ENCODE measurements at regions not wholly inside any gene's neighbourhood (a gene's known extent, or its start where the extent isn't known, plus 50 kb on each side); places are given as distances from the start of the nearest gene placed in this dataset.

DNA sequence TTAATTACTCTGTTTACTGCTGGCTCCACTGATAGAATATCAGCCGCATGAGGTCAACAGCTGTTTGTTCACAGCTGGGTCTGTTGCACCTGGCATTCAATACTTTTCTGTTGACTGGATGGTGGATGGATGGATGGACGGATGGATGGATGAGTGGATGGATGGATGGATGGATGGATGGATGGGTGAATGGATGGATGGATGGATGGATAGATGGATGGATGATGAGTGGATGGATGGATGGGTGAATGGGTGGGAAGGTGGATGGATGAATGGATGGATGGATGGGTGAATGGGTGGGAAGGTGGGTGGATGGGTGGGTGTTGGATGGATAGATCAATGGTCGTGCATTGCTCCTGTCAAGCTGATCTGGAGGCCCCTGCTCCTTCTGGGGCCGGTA is 422.2 kb upstream of the SULF2 start:
- Histone ChIP-seq H3K36me3 (no peaks in the 10 kb centered on the region), H3K9me3 (ENCODE audit: low read depth) (no peaks in the 10 kb centered on the region), H4K20me1 (ENCODE audit: low read depth) (no peaks in the 10 kb centered on the region), H3K27me3 (no peaks in the 10 kb centered on the region), H3K4me3 (no peak overlapping the region), H3K27ac (no peak overlapping the region), H3F3A (ENCODE audit: low read depth) (no peaks in the 10 kb centered on the region), H3K79me2 (ENCODE audit: low read depth) (no peaks in the 10 kb centered on the region), H3K9ac (no peak overlapping the region), H2AFZ (replicated peaks) (no peak overlapping the region), H3K4me2 (no peak overlapping the region), H3K4me1 (peaks cover 18% of the 10 kb centered on the region)
- no peak for DNase-seq (ENCODE audit: low spot score)
- Mint-ChIP-seq H3K27ac (no peak overlapping the region), H3K36me3 (no peaks in the 10 kb centered on the region), H3K4me1 (peaks cover 26% of the 10 kb centered on the region), H3K9me3 (no peaks in the 10 kb centered on the region), H3K4me3 (no peak overlapping the region), H3K27me3 (ENCODE audit: insufficient read depth, low read depth) (peaks cover 14% of the 10 kb centered on the region)
- TF ChIP-seq, protein P1, sequence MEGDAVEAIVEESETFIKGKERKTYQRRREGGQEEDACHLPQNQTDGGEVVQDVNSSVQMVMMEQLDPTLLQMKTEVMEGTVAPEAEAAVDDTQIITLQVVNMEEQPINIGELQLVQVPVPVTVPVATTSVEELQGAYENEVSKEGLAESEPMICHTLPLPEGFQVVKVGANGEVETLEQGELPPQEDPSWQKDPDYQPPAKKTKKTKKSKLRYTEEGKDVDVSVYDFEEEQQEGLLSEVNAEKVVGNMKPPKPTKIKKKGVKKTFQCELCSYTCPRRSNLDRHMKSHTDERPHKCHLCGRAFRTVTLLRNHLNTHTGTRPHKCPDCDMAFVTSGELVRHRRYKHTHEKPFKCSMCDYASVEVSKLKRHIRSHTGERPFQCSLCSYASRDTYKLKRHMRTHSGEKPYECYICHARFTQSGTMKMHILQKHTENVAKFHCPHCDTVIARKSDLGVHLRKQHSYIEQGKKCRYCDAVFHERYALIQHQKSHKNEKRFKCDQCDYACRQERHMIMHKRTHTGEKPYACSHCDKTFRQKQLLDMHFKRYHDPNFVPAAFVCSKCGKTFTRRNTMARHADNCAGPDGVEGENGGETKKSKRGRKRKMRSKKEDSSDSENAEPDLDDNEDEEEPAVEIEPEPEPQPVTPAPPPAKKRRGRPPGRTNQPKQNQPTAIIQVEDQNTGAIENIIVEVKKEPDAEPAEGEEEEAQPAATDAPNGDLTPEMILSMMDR (IDR thresholded peaks at IDR 0.05), result no peak
- TF ChIP-seq EZH2phosphoT487 (IDR thresholded peaks at IDR 0.05), result no peak
- TF ChIP-seq EZH2 (IDR thresholded peaks at IDR 0.05), result no peak

DNA sequence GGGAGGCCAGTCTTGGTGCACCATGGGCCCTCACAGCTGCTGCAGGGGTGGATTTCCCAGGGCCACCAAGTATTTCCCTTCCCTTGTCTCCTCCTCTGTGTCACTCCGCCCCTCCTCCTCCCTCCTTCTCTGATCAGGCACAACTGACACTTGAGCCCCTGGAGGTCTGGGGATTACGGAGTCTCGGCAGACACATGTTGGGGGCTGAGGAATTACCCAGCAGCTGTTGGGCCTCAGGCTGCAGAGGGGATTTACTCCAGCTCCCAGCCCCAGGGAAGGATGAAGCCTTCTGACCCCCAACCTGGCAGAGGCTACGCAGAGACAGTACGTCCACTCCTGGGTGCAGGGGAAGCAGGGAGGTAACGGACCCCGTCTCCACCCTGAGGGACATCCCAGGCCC is 420.5 kb upstream of the SULF2 start:
- Mint-ChIP-seq H3K27ac (no peak overlapping the region), H3K9me3 (no peaks in the 10 kb centered on the region), H3K4me3 (no peak overlapping the region), H3K36me3 (no peaks in the 10 kb centered on the region), H3K4me1 (peaks cover 25% of the 10 kb centered on the region), H3K27me3 (ENCODE audit: insufficient read depth, low read depth) (peaks cover 12% of the 10 kb centered on the region)
- Histone ChIP-seq H3K4me3 (no peak overlapping the region), H3K27ac (no peak overlapping the region), H3K4me2 (peak overlapping the region; percentile 52), H3F3A (ENCODE audit: low read depth) (no peaks in the 10 kb centered on the region), H2AFZ (replicated peaks) (no peak overlapping the region), H3K4me1 (peaks cover 18% of the 10 kb centered on the region), H3K9ac (no peak overlapping the region), H3K9me3 (ENCODE audit: low read depth) (no peaks in the 10 kb centered on the region), H3K36me3 (no peaks in the 10 kb centered on the region), H3K27me3 (no peaks in the 10 kb centered on the region), H4K20me1 (ENCODE audit: low read depth) (no peaks in the 10 kb centered on the region), H3K79me2 (ENCODE audit: low read depth) (no peaks in the 10 kb centered on the region)
- TF ChIP-seq EZH2phosphoT487 (IDR thresholded peaks at IDR 0.05) (no peak), EZH2 (IDR thresholded peaks at IDR 0.05) (no peak)
- TF ChIP-seq, protein P1 (IDR thresholded peaks at IDR 0.05), result no peak
- DNase-seq (ENCODE audit: low spot score), result peak; percentile 86

DNA sequence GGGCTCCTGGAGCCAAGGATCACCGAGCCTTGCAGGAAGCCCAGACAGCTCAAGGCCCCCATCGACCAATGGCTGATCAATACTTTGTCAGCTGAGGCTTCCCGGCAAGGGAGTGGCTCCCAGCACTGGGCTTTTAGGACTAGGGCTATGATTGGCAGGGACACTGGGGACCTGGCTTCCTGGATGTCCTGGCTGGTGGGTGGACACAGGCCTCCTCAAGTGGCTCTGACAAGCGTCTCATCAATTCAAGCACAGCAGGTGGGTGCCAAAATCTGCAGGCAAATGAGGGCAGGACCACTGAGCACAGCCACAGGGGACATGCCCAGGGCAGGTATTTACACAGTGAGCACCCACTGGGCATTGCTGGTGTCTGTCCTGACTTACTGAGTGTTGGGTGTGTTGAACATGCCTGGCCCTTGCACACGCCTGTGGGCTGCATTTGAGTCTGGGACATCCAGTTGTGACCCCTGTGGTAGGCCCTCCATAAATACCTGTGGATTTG is 420.1 kb upstream of the SULF2 start:
- no peak overlapping the region for H3K27ac ChIP-seq
- no peak overlapping the region for H3K4me3 ChIP-seq
- H3K4me1 Mint-ChIP-seq, result peaks cover 25% of the 10 kb centered on the region
- H3K9me3 Mint-ChIP-seq, result no peaks in the 10 kb centered on the region
- H3K36me3 Mint-ChIP-seq, result no peaks in the 10 kb centered on the region
- H3K4me3 Mint-ChIP-seq, result no peak overlapping the region
- no peaks in the 10 kb centered on the region for H3K36me3 ChIP-seq
- H3K79me2 ChIP-seq (ENCODE audit: low read depth), result no peaks in the 10 kb centered on the region
- peaks cover 12% of the 10 kb centered on the region for H3K27me3 Mint-ChIP-seq (ENCODE audit: insufficient read depth, low read depth)
- H3F3A ChIP-seq (ENCODE audit: low read depth), result no peaks in the 10 kb centered on the region
- peak; percentile 20 for DNase-seq (ENCODE audit: low spot score)
- H4K20me1 ChIP-seq (ENCODE audit: low read depth), result no peaks in the 10 kb centered on the region
- no peaks in the 10 kb centered on the region for H3K9me3 ChIP-seq (ENCODE audit: low read depth)
- H2AFZ ChIP-seq (replicated peaks), result no peak overlapping the region
- peaks cover 18% of the 10 kb centered on the region for H3K4me1 ChIP-seq
- TF ChIP-seq EZH2phosphoT487 (IDR thresholded peaks at IDR 0.05) (no peak), EZH2 (IDR thresholded peaks at IDR 0.05) (no peak)
- TF ChIP-seq, protein P1 (IDR thresholded peaks at IDR 0.05), result no peak
- peak overlapping the region; percentile 52 for H3K4me2 ChIP-seq
- no peaks in the 10 kb centered on the region for H3K27me3 ChIP-seq
- no peak overlapping the region for H3K27ac Mint-ChIP-seq
- no peak overlapping the region for H3K9ac ChIP-seq
